A549 (cell line): ENCODE measurements at regions not wholly inside any gene's neighbourhood (a gene's known extent, or its start where the extent isn't known, plus 50 kb on each side); places are given as distances from the start of the nearest gene placed in this dataset.

ENCODE experiments used
- CEBPB ChIP-seq, 2 experiments: fragments of >200 bp in 1 of 2; sonication (Bioruptor Twin) in 1 of 2; formaldehyde crosslinking in 1 of 2; IDR thresholded peaks; 2 replicates each; pipeline ENCODE4 v1.6.1; 2012 to 2016
- CTCF ChIP-seq: fragments of >200 bp; sonication (Bioruptor Twin); formaldehyde crosslinking; IDR thresholded peaks from 3 replicates; pipeline ENCODE4 v1.5.1; 2016
- KDM5A ChIP-seq: fragments of 200-600 bp; sonication (generic); IDR thresholded peaks from 2 replicates; pipeline ENCODE4 v1.6.1; 2016; ENCODE audit warnings: antibody characterized with exemption, mild to moderate bottlenecking
- MAFK ChIP-seq: fragments of 450-650 bp; IDR thresholded peaks from 2 replicates; pipeline ENCODE4 v1.6.1; 2014; ENCODE audit not compliant: partially characterized antibody
- MAX ChIP-seq: IDR thresholded peaks from 2 replicates; pipeline ENCODE4 v1.6.1; 2012
- POLR2A ChIP-seq: IDR thresholded peaks from 2 replicates; pipeline ENCODE4 v1.6.1; 2012; ENCODE audit warnings: mild to moderate bottlenecking, low read length

- TF ChIP-seq MAX (no peak), CEBPB (IDR thresholded peaks at IDR 0.05) (no peak), CTCF (no peak), POLR2A (no peak), KDM5A (no peak), MAFK (no peak)
Measured at GRCh38 chr2:88913280-88913679, 221.8 kb downstream of the RPIA start.
